K562 (cell line): ENCODE measurements at regions not wholly inside any gene's neighbourhood (a gene's known extent, or its start where the extent isn't known, plus 50 kb on each side); places are given as distances from the start of the nearest gene placed in this dataset.

ENCODE experiments used
- ATAC-seq: fragments of 200-7000 bp; cut with Tn5 transposase; 3 replicates; pipeline ENCODE4 v1.9.1; 2020; ENCODE audit warnings: moderate library complexity
- BruUV-seq: library from RNA; stranded (reverse); fragments of 400-500 nt; replicated peaks from 2 replicates; lab custom pipeline; 2021; lab: Mats Ljungman, UMichigan
- CTCF ChIA-PET: fragments of 300-600 bp; formaldehyde crosslinking; extraction: SDS; loops from one replicate; lab custom pipeline; 2021; ENCODE audit warnings: low intra/inter-chr PET ratio; lab: Yijun Ruan, JAX
- POLR2A ChIA-PET: fragments of 300-600, 350-650 bp; sonication (Branson Sonifier 250); formaldehyde crosslinking; extraction: SDS; loops from one replicate; lab custom pipeline; 2021; ENCODE audit warnings: antibody characterized with exemption, inconsistent platforms; lab: Yijun Ruan, JAX
- DNase-seq, 4 experiments: peaks; one replicate each; pipeline versions ENCODE4 v3.0.0 to v3.0.0-alpha.2; 2011 to 2018; ENCODE audit warnings: low spot score in 3 of 4, mixed read lengths in 3 of 4; ENCODE audit errors: extremely low read depth in 1 of 4
- FAIRE-seq: peaks from 2 replicates; lab custom pipeline; 2011; peaks lifted over from hg19 to GRCh38; lab: Jason Lieb, UNC
- H2AFZ ChIP-seq: 2 replicates; pipeline ENCODE4 v1.6.0; 2011; ENCODE audit warnings: low read depth, low read length, control low read depth, inconsistent platforms
- H3K27ac ChIP-seq: fragments of 200-600 bp; 3 replicates; pipeline ENCODE4 v1.8.0; 2011; ENCODE audit warnings: low read depth, mild to moderate bottlenecking, control low read depth, inconsistent platforms, low read length, moderate library complexity, mixed read lengths; ENCODE audit errors: extremely low read depth
- H3K27me3 ChIP-seq, 2 experiments: fragments of 300-600 bp in 1 of 2; 2 replicates in 1 of 2; 3 replicates in 1 of 2; pipeline versions ENCODE4 v1.6.0 to v1.8.0; 2011; ENCODE audit warnings: inconsistent platforms in 2 of 2, low read length in 2 of 2, mild to moderate bottlenecking in 1 of 2, mixed read lengths in 1 of 2, moderate library complexity in 1 of 2; ENCODE audit not compliant: control insufficient read depth in 2 of 2, insufficient read depth in 2 of 2
- H3K36me3 ChIP-seq: fragments of 300-600 bp; 3 replicates; pipeline ENCODE4 v1.8.0; 2011; ENCODE audit warnings: mild to moderate bottlenecking, low read length, inconsistent platforms; ENCODE audit not compliant: control insufficient read depth, insufficient read depth
- H3K4me1 ChIP-seq, 2 experiments: fragments of 200-600 bp in 1 of 2; replicated peaks in 1 of 2; 2 replicates in 1 of 2; 3 replicates in 1 of 2; pipeline versions ENCODE4 v1.5.1 to v1.8.0; 2011; ENCODE audit warnings: inconsistent platforms in 2 of 2, low read length in 2 of 2, mild to moderate bottlenecking in 1 of 2, mixed read lengths in 1 of 2, moderate library complexity in 1 of 2; ENCODE audit not compliant: control insufficient read depth in 2 of 2, insufficient read depth in 2 of 2
- H3K4me2 ChIP-seq: 2 replicates; pipeline ENCODE4 v1.6.1; 2011; ENCODE audit warnings: low read length, control low read depth, inconsistent platforms, mixed read lengths; ENCODE audit not compliant: insufficient read depth
- H3K4me3 ChIP-seq: fragments of 200-600 bp; sonication (generic), shearing (Covaris generic); 2 replicates; pipeline ENCODE4 v1.5.1; 2016; ENCODE audit warnings: control low read depth, inconsistent platforms
- H3K79me2 ChIP-seq: fragments of 200-600 bp; 3 replicates; pipeline ENCODE4 v1.8.0; 2011; ENCODE audit warnings: low read length, inconsistent platforms; ENCODE audit not compliant: control insufficient read depth, insufficient read depth
- H3K9ac ChIP-seq, 2 experiments: 2 replicates each; pipeline versions ENCODE4 v1.6.0 to v1.6.1; 2011; ENCODE audit warnings: low read depth in 2 of 2, low read length in 2 of 2, control low read depth in 1 of 2, inconsistent platforms in 1 of 2, mild to moderate bottlenecking in 1 of 2, mixed read lengths in 1 of 2; ENCODE audit not compliant: insufficient read depth in 1 of 2
- H3K9me1 ChIP-seq: one replicate; pipeline ENCODE4 v1.6.0; 2011; ENCODE audit warnings: inconsistent platforms, mild to moderate bottlenecking, low read length, moderate library complexity; ENCODE audit not compliant: control insufficient read depth, insufficient read depth
- H3K9me3 ChIP-seq: replicated peaks from 2 replicates; pipeline ENCODE4 v1.5.1; 2011; ENCODE audit warnings: low read depth, low read length, inconsistent platforms; ENCODE audit not compliant: control insufficient read depth, insufficient read depth
- H4K20me1 ChIP-seq: replicated peaks from 2 replicates; pipeline ENCODE4 v1.6.1; 2011; ENCODE audit warnings: low read length, inconsistent platforms, mixed read lengths; ENCODE audit not compliant: control insufficient read depth, insufficient read depth
- E2F8 ChIP-seq: fragments of 450-650 bp; IDR thresholded peaks from 2 replicates; pipeline ENCODE4 v1.7.1; 2018; ENCODE audit warnings: mild to moderate bottlenecking, low read depth; ENCODE audit not compliant: partially characterized antibody
- GATA2 ChIP-seq: sonication (generic); formaldehyde crosslinking; IDR thresholded peaks from 2 replicates; pipeline ENCODE4 v1.4.0; 2020; ENCODE audit warnings: mild to moderate bottlenecking, missing genetic modification reagents
- HMG20A ChIP-seq: fragments of 450-650 bp; formaldehyde crosslinking; conservative IDR thresholded peaks from 2 replicates; pipeline ENCODE4 v1.4.0; 2020; ENCODE audit warnings: mild to moderate bottlenecking, mixed read lengths
- NCOR1 ChIP-seq: fragments of 450-650 bp; IDR thresholded peaks from 2 replicates; pipeline ENCODE4 v1.6.1; 2016; ENCODE audit warnings: mild to moderate bottlenecking, moderate library complexity
- NRF1 ChIP-seq, 2 experiments: fragments of 450-650 bp; IDR thresholded peaks in 1 of 2; conservative IDR thresholded peaks in 1 of 2; 2 replicates each; pipeline ENCODE4 v1.6.1; 2014; ENCODE audit warnings: mild to moderate bottlenecking in 2 of 2
- STAT5B ChIP-seq: fragments of 250-450 bp; sonication (Bioruptor Pico); IDR thresholded peaks from 2 replicates; pipeline ENCODE4 v1.8.0; 2021; ENCODE audit warnings: mild to moderate bottlenecking, inconsistent platforms
- THAP7 ChIP-seq: fragments of 250-450 bp; sonication (Bioruptor Pico); IDR thresholded peaks from 2 replicates; pipeline ENCODE4 v1.5.0; 2021
- XRCC4 ChIP-seq: IDR thresholded peaks from one replicate; pipeline ENCODE4 v1.6.1; 2011; ENCODE audit not compliant: insufficient read depth, insufficient read length; ENCODE audit errors: extremely low read depth
- ZBTB8A ChIP-seq: fragments of 450-650 bp; IDR thresholded peaks from 2 replicates; pipeline ENCODE4 v1.6.1; 2018; ENCODE audit warnings: mild to moderate bottlenecking, moderate library complexity; ENCODE audit not compliant: partially characterized antibody
- ZNF395 ChIP-seq: fragments of 200-800 bp; sonication (Bioruptor generic); IDR thresholded peaks from 2 replicates; pipeline ENCODE4 v1.6.1; 2017; ENCODE audit warnings: missing genetic modification characterization, missing compliant biosample characterization
- ZNF766 ChIP-seq: fragments of 200-800 bp; sonication (Bioruptor generic); conservative IDR thresholded peaks from 2 replicates; pipeline ENCODE4 v1.6.1; 2016; ENCODE audit warnings: missing genetic modification characterization, missing compliant biosample characterization
- WGBS: fragments of 100-300 bp; shearing (Covaris generic); methylation state at CpG from one replicate; pipeline ENCODE4 v1.1.6; 2016; ENCODE audit warnings: low coverage, mixed read lengths; ENCODE audit not compliant: insufficient coverage; ENCODE audit errors: missing lambda C conversion rate; 5-methylcytosine and 5-hydroxymethylcytosine counted together
- in situ Hi-C: fragments of 300-500 bp; cut with MboI; formaldehyde crosslinking; loops from 4 replicates; pipeline ENCODE4 v1.15.0; 2018; ENCODE audit warnings: inconsistent platforms, mixed read lengths
- intact Hi-C: fragments of 100-400 bp; cut with micrococcal nuclease; formaldehyde crosslinking; loops from 2 replicates; pipeline ENCODE4 v1.14.2; 2022

- TF ChIP-seq ZNF395 (CRISPR knock-in tag): no peak
- TF ChIP-seq, all 486 proteins: peak for 0
These were observed 493.5 kb downstream of the TFAP2A start (continued) for GRCh38 chr6:9921366-9921765.

- Histone ChIP-seq H3K27me3 (no peaks in the 10 kb centered on the region), H2AFZ (no peak overlapping the region), H3K4me2 (no peak overlapping the region), H4K20me1 (no peaks in the 10 kb centered on the region), H3K4me3 (no peak overlapping the region), H3K9ac (no peak overlapping the region), H3K36me3 (no peaks in the 10 kb centered on the region), H3K79me2 (no peaks in the 10 kb centered on the region), H3K4me1 (no peaks in the 10 kb centered on the region), H3K9me3 (no peaks in the 10 kb centered on the region), H3K27ac (no peak overlapping the region), H3K9me1 (no peaks in the 10 kb centered on the region)
- ChIA-PET CTCF (no interaction called here), POLR2A (no interaction called here)
- no peak for DNase-seq
- WGBS: 0% methylated on average over 5 of the region's 5 CpGs
- intact Hi-C loops: no loop called here
- FAIRE-seq: no peak
- ATAC-seq: no peak
- in situ Hi-C loops: no loop called here
- no TSS peak for BruUV-seq
- TF ChIP-seq THAP7 (no peak), NRF1 (conservative IDR thresholded peaks at IDR 0.05 in 1 of 2, IDR thresholded peaks at IDR 0.05 in 1 of 2) (no peak), HMG20A (CRISPR knock-in tag) (no peak), STAT5B (CRISPR knock-in tag) (no peak), GATA2 (no peak), XRCC4 (no peak), NCOR1 (no peak), ZBTB8A (no peak), ZNF766 (CRISPR knock-in tag) (no peak), E2F8 (no peak)
These were observed 499.9 kb downstream of the TFAP2A start for GRCh38 chr6:9914951-9915350.
